Ovary (tissue), 3 donors: ENCODE measurements at regions not wholly inside any gene's neighbourhood (a gene's known extent, or its start where the extent isn't known, plus 50 kb on each side); places are given as distances from the start of the nearest gene placed in this dataset.
"Not testable (repeated sequence)": the region's sequence is repeated elsewhere in the genome, so short reads cannot be mapped to it uniquely, and the experiment has no call there.

Experiments used
- CTCF ChIP-seq, 3 donors: fragments of 450-650 bp in 2 of 3; fragments of 200-600 bp in 1 of 3; IDR thresholded peaks; one replicate each; pipeline versions ENCODE4 v1.5.1 to v1.8.0; 2016 to 2022; ENCODE audit warnings: antibody characterized with exemption in 3 of 3, mild to moderate bottlenecking in 1 of 3
- EP300 ChIP-seq: sonication (generic); formaldehyde crosslinking; IDR thresholded peaks from one replicate; pipeline ENCODE4 v1.6.1; 2017; ENCODE audit warnings: antibody characterized with exemption
- POLR2A ChIP-seq: fragments of 450-650 bp; IDR thresholded peaks from one replicate; pipeline ENCODE4 v1.6.1; 2017; ENCODE audit warnings: antibody characterized with exemption, mild to moderate bottlenecking, moderate library complexity
- donor health status: DM: no; HTN: no; CAD: no.

- TF ChIP-seq POLR2A; CTCF (IDR thresholded peaks at IDR 0.05); EP300: not testable (repeated sequence)
These were observed 81.7 kb downstream of the SPANXB1 start for GRCh38 chrX:141084130-141084529.
